COLO668 (cell line): ENCODE measurements at regions not wholly inside any gene's neighbourhood (a gene's known extent, or its start where the extent isn't known, plus 50 kb on each side); places are given as distances from the start of the nearest gene placed in this dataset.
"Not testable (repeated sequence)": the region's sequence is repeated elsewhere in the genome, so short reads cannot be mapped to it uniquely, and the experiment has no call there.

Experiments used
- DNase-seq: peaks from one replicate; lab custom pipeline; 2025; ENCODE audit not compliant: unreplicated experiment; lab: John Stamatoyannopoulos, UW

GRCh38 chr3:194860725-194861124, 175.0 kb downstream of the FAM43A start:
- no peak for DNase-seq

- DNase-seq = no peak
Observed at GRCh38 chr3:194861375-194861774, 175.7 kb downstream of the FAM43A start.

DNA sequence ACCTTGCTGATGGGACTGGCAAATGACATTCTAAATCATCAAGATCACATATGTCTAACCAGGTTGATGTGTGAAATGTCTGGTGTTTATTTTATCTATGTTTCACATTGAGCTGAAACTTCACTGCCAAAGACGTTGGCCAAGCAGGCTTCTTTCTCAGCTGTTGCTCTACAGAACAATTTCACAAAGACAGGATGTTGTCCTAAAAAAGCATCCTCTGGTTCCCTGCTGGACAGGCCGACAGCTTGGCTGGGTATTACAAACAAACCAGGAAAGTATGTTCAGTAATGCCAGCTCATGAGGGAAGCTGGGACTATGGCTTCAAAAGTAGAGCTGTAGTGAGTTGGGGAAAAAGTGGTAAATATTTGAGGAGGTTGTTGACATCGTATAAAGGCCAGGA, 179.4 kb downstream of the FAM43A start:
- no peak for DNase-seq

DNA sequence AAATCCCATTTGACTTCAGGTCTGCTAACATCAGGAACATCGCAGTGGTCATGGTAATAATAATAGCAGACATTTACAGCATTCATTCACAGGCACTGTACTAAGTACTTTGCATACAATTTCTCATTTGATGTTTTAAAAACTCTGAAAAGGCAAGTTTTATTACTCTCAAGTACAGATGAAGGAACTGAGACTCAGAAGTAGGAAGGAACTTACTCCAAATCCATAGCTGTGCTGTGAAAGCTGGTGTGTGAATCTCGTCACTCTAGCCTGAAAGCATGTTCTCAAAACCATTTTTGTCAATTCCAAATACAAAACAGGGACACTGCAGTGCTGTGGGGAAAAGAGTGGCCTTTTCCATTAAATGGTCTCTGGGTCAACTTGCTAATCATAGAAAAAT, 179.9 kb downstream of the FAM43A start:
- no peak for DNase-seq

GRCh38 chr3:194866236-194866635, 180.6 kb downstream of the FAM43A start:
- no peak for DNase-seq

DNA sequence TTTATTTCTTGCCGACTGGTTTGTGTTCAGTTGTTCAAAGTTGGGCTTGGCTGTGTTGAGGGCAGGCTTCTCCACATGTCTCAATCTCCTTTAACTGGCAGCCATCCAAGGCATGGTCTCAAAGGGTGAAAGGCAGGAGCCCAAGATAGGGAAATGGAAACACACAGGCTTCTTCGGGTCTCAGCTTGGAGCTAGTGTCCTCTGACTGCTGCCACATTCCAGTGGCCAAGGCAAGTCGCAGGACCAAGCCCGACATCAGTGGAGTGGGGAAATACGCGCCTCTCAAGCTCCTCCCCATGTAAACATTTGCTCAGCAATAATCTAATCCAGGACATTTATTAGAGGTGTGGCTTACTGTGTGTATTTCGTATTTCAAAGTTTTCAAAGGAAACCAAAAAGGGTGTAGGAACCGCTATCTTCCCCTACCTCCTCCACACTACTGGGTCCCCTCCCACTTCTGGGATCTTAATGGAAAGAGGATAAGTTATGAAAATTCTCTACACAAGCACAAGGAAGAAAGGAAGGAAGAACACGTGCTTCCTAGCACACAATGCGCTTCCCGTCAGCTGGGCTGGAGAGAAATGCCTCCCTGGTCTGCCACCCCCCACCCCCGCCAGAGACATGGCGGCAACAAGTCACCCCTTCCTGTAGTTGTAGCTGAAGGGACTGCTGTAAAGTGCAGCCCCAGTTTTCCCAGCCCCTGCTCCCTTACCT, 181.7 kb downstream of the FAM43A start:
- peak; percentile 5 for DNase-seq

DNA sequence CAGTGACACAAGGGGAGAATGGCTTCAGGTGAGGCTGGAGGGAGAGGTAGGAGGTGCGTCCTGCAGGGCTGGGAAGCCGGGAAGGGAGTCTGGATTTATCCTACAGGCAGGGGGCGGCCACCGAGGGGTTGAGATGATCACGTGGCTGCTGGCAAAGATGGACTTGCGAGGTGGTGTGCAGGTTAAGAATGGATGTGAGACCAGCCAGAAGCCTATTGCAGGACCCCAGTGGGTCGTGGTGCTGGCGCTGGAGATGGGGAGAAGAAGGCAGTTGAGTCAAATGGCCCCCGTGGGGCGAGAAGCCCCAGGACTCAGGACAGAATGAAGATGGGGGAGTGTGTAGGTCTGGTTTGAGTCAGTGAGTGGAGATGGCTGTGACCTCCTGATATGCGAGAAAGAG, 183.1 kb downstream of the FAM43A start:
- DNase-seq = no peak

- DNase-seq = no peak
Observed at GRCh38 chr3:194869482-194870169, 183.9 kb downstream of the FAM43A start.

- peak; percentile 4 for DNase-seq
Observed at GRCh38 chr3:194870394-194871110, 184.9 kb downstream of the FAM43A start.

GRCh38 chr3:194871143-194871863, 185.6 kb downstream of the FAM43A start:
- peak; percentile 40 for DNase-seq

- peak; percentile 28 for DNase-seq
Observed at GRCh38 chr3:194871864-194872668, 186.4 kb downstream of the FAM43A start.

GRCh38 chr3:194872669-194872977, 186.9 kb downstream of the FAM43A start:
- no peak for DNase-seq

DNA sequence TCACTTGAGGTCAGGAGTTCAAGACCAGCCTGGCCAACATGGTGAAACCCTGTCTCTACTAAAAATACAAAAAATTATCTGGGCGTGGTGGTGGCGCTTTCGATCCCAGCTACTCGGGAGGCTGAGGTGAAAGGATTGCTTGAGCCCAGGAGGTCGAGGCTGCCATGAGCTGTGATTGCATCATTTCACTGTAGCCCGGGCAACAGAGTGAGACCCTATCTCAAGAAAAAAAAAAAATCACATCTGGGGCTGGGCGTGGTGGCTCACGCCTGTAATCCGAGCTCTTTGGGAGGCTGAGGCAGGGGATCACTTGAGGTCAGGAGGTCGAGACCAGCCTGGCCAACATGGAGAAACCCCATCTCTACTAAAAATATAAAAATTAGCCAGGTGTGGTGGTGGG, 187.8 kb downstream of the FAM43A start:
- not testable (repeated sequence) for DNase-seq

DNA sequence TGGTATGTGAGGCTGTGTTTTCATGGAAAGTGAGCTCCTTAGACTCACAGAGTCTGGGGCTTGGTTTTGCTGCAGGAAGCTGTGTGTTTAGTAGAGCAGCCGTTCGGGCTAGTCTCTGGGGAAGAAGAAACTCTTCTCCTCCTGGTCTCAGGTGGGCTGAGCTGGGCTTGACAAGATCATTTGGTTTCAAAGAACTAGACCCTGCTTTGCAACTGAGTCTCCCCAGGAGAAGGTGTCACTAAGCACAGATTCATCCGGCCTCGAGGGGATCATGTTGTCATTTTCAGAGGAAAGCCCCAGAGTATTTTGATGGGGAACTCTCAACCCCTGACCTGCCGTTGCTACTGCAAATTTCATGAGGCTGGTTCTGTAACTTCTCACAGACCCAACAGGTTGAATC, 188.5 kb downstream of the FAM43A start:
- no peak for DNase-seq

- no peak for DNase-seq
Observed at GRCh38 chr3:194874783-194875182, 189.1 kb downstream of the FAM43A start.

GRCh38 chr3:194875581-194876402, 190.1 kb downstream of the FAM43A start:
- no peak for DNase-seq

- no peak for DNase-seq
Observed at GRCh38 chr3:194876403-194877095, 190.9 kb downstream of the FAM43A start.

- no peak for DNase-seq
Observed at GRCh38 chr3:194877291-194878119, 191.8 kb downstream of the FAM43A start.
